ENCODE measurements at regions not wholly inside any gene's neighbourhood (a gene's known extent, or its start where the extent isn't known, plus 50 kb on each side); places are given as distances from the start of the nearest gene placed in this dataset.
"Not testable (repeated sequence)": the region's sequence is repeated elsewhere in the genome, so short reads cannot be mapped to it uniquely, and the experiment has no call there.

DNA sequence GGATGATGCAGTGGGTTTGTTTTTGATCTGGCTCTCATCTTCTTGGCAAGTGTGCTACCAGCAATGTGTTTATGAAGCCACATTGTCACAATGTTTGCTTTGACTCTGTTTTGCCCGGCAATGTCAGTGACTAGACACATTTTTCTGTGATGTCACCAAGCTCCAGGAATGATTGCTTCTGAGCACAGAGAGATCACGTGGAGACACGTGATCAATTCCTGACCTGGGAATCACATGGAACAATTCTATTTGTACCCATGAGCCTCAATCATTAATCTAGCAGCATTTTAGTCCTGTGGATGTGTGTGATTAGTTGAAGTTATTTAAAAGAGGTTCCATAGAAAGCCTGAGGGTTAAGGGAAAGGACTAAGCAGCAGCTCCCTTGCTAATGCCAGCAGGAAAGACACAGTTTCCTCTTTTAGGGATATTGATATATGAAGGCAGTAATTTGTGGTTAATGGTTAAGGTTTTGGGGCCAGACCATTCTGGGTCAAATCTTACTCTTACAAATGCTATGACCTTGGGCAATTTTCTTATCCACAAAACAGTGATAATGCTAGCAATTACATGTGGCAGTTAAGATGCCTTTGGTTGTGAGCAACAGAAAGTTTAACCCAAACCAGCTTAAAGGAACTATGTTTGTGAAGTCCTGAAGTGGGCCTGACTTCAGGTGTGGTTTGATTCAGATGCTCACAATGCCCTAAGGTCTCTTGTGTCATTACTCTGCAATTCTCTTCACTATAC, 59.0 kb downstream of the FASLG start:
- no peak for DNase-seq (ENCODE audit: low read depth in 2 of 3, low spot score in 2 of 3)

DNA sequence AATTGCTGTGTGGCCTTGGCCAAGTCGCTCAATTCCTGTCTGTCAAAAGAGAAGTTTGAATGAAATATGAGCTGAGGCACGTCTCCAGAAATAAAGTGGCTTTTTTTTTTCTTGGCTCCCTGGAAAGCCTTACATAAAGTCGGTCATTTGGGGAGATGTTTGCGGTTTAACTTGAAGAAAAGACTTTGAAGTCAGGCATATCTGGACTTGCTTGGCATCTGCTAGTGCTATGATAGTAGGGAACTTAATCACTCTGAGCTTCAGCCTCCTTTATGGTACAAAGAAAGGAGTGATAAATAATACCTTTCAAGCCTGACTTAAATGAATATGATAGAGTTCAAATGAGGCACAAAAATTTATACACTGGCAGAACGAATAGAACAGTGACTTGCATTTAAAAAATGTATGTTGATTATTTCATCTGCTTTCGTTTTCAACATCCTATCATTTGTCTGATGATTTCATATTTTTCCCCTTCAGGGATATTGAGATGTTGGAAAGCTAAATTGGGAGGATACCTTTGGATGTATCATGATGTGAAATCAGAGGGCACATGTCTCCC, 60.2 kb downstream of the FASLG start:
- no peak for DNase-seq (ENCODE audit: low read depth in 2 of 3, low spot score in 2 of 3)

DNA sequence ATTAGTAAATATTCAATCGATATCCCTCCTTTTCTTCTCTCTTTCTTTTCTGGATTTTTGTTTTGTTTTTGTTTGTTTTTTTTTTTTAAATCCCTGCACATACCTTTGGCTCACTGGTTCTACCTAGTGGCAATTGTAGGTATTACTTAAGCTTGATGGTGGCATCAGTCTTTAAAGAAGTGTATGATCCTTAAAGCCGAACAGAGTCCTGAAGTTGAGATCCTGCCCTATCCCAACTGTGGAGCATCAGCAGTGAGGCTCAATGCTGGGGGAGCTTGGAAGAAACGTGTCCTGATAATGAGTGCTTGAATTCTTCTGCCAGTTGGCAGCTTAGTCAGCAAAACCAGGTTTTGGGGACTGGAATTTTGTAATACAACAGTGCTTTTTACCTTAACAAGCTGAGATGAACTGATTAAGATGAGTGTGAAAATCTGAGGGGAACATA, 60.8 kb downstream of the FASLG start:
- DNase-seq (ENCODE audit: low read depth in 2 of 3, low spot score in 2 of 3), result no peak

DNA sequence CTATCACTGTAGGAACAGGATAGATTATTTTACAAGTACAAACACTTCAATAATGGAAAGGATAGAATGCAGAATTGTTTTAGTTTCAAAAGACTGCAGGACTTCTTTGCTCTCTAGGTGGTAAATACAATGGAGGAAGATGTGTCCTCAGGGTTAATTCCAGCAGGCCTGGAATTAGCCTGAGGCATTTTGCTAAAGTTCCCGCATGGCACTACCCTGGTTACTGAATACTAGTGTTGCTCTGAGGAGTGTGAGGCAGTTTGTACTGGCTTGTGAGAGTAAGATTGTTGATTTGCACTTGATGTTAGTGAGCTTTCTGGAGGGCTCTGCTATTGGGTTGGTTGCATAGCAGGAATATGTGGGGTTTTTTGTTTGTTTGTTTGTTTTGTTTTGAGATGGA, 61.4 kb downstream of the FASLG start:
- DNase-seq (ENCODE audit: low read depth in 2 of 3, low spot score in 2 of 3), result no peak

DNA sequence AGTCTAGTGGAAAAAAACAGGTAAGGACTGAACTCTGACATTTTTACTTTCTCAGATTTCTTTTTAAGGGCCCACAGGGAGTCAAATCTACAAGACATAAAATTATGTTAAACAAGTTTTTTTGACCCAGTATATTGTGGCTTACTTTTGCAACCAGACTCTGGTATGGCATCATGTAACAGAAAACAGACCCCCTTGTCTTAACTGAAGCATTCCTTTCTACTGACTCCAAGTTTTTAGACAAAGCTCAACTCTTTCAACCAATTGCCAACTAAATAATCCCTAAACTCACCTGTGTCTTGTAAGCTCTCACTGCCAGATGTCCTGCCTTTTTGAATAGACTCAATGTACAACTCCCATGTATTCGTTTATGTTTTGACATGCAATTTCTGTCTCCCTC, 64.3 kb downstream of the FASLG start:
- DNase-seq (ENCODE audit: low read depth in 2 of 3, low spot score in 2 of 3), result no peak

DNA sequence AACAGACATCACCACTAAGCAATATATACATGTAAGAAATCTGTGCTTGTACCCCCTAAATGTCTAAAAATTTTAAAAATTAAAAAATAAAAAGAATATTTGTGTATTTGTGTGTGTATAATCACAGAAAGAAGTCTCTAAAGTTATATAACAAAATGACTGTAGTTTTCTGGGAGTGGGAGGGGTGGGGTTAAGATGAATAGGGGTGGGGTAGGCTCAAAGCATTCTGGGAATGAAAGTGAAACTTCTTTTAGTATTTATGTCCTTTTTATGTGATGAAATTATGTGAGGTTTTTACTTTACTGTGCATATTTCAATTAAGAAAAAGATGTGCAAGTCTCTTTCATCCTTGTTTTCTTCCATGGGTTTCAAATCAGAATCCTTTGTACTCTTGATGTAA, 65.3 kb downstream of the FASLG start:
- no peak for DNase-seq (ENCODE audit: low read depth in 2 of 3, low spot score in 2 of 3)

DNA sequence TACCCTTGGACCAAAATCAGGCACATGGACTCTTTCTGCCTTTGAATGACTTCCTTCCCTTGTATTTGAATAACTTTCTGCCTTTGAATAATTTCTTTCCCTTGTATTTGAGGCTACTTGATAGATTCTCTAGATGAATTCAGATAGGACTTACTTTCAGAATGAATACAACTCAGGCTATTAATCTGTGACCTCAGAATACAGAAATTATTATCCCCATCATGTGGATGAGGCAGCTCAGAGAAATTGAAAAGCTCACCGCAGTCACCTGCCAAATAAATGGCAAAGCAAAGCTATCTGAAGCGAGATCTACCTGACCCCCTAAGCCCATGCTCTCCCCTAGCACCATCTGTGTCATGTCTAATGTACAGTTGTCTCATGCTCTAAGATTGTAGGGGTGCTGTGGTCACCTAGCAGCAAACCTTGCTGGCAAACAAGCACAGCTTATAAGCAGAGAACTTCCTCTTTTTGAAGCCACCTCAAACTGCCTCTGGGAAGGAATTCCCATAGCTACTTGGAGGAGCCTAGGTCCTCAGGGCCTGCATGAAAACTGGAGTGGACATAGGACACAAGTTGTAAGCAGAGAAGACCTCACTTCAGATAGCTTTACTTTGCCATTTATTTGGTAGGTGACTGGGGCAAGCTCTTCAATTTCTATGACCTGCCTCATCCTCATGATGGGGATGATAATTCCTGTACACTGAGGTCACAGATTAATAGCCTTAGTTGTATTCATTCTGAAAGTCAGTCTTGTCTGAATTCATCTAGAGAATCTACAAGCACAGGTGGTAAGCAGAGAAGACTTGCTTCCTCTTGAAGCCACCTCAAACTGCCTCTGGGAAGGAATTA, 66.1 kb downstream of the FASLG start:
- no peak for DNase-seq (ENCODE audit: low read depth in 2 of 3, low spot score in 2 of 3)

DNA sequence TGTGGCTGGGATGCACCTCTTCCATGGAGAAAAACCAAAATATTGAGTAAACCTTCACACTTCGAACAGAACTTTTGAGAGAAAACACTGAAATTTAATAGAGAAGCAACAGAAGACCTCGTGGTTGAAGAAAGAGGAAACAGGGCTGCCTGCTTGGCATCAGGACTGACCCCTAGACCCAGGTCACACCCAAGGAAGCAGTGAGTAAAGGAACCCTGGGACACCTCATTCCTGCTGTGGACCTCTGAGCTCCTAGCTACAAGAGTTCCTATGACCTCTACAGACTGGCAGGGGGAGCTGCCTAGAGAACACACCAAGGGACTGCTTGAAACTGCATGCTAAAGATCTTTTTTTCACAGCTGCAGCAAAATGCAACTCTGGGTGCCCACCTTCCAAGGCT, 67.8 kb downstream of the FASLG start:
- no peak for DNase-seq (ENCODE audit: low read depth in 2 of 3, low spot score in 2 of 3)

DNA sequence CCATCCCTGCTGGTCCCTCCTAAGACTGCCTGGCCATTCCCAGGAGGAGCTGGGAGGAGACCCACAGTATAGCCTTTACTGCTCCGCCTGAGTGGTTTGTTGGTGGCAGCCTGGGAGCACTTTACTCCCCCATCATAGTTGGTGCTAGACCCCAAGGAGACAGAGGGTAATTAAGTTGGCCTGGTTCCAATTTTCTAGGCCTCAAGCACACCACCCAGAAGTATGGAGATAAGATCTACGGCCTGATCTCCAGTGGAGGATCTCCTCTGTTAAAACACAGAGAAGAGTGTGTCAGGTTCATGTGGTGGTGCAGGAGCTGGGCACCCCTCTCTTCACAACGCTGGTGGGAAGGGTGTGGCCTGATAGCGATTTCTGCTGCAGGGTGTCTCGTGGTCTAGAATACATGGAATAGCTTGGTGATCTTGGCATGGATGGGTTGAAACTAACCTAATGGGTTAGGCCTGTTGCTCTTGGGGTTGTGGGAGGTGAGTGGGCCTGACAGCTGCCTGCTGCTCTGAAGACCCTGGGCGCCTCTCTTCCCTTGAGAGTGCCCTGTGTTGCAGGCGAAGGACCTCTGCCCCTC, 68.5 kb downstream of the FASLG start:
- no peak for DNase-seq (ENCODE audit: low read depth in 2 of 3, low spot score in 2 of 3)

DNA sequence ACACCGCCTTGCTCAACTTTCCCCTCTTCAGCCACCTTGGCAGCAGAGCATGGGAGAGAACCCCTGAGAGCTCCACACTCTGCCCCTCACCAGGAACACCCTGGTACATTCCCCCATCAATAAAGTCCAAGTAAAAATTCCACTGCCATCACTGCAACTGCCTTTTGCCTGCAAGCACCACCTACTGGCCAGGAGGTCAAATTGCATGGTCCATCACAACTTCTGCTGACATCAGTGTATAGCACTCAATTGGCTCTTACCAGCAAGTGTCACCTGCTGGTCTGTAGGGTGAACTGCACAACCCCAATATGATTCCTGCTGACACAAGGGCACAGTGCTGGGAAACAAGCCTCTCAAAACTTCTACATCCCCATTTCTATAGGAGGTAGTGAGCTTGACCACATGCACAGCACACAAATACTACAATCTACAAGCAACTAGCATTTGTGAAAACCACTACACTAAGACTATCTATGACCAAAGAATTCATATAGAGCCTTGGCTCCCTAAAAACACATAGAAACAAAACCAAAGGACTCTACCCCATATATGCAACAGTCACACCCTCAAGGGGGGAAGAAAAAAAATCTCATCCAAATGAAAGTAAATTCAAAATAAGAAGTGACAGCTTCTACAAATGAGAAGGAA, 69.2 kb downstream of the FASLG start:
- no peak for DNase-seq (ENCODE audit: low read depth in 2 of 3, low spot score in 2 of 3)

DNA sequence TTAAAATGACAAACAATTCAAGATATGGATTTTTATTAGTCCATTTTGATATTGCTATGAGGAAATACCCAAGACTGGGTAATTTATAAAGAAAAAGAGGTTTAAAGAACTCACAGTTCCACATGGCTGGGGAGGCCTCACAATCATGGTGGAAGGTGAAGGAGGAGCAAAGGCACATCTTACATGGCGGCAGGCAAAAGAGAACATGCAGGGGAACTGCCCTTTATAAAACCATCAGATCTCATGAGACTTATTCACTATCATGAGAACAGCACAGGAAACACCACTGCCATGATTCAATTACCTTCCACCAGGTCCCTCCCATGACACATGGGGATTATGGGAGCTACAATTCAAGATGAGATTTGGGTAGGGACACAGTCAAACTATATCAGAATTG, 69.8 kb downstream of the FASLG start:
- not testable (repeated sequence) for DNase-seq (ENCODE audit: low read depth in 2 of 3, low spot score in 2 of 3)

DNA sequence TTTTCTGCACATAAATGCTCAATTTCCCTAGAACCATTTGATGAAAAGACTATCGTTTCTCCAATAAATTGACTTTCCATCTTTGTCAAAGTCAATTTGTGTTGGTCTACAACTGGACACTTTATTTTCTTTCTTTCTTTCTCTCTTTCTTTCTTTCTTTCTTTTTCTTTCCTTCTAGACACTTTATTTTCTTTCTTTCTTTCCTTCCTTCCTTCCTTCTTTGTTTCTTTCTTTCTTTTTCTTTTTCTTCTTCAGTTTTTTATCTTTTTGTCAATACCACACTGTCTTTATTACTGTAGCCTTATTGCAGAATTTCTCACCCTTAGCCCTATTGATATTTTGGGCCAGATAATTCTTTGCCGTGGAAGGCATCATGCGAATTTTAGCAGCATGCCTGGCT, 73.5 kb downstream of the FASLG start:
- no peak for DNase-seq (ENCODE audit: low read depth in 2 of 3, low spot score in 2 of 3)

DNA sequence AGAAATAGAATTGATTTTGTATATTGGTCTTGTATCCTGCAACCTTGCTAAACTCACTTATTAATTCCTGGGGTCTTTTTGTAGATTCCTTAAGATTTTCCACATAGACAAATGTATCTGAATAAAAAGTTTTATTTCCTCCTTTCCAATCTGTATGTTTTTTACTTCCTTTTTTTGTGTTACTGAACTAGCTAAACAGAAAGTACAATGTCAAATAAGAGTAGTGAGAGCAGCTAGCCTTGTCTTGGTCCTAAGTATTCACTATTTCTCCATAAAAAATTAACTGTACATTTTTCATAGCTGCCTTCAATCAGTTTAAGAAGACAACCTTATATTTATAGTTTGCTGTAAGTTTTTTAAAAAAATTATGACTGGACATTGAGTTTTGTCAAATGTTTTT, 74.9 kb downstream of the FASLG start:
- no peak for DNase-seq (ENCODE audit: low read depth in 2 of 3, low spot score in 2 of 3)

DNA sequence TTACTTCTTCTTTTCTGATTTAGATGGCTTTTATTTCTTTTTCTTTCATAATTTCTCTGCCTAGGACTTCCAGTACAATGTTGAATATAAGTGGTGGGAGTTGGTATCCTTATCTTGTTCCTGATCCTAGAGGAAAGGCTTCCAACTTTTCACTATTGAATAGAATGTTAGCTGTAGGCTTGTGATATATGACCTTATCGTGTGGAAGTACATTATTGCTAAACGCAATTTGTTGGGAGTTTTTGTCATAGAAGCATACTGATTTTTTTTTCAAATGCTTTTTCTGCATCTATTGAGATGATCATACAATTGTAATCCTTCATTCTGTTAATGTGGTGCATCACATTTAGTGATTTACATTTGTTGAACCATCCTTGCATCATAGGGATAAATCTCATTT, 79.5 kb downstream of the FASLG start:
- DNase-seq (ENCODE audit: low read depth in 2 of 3, low spot score in 2 of 3), result no peak

DNA sequence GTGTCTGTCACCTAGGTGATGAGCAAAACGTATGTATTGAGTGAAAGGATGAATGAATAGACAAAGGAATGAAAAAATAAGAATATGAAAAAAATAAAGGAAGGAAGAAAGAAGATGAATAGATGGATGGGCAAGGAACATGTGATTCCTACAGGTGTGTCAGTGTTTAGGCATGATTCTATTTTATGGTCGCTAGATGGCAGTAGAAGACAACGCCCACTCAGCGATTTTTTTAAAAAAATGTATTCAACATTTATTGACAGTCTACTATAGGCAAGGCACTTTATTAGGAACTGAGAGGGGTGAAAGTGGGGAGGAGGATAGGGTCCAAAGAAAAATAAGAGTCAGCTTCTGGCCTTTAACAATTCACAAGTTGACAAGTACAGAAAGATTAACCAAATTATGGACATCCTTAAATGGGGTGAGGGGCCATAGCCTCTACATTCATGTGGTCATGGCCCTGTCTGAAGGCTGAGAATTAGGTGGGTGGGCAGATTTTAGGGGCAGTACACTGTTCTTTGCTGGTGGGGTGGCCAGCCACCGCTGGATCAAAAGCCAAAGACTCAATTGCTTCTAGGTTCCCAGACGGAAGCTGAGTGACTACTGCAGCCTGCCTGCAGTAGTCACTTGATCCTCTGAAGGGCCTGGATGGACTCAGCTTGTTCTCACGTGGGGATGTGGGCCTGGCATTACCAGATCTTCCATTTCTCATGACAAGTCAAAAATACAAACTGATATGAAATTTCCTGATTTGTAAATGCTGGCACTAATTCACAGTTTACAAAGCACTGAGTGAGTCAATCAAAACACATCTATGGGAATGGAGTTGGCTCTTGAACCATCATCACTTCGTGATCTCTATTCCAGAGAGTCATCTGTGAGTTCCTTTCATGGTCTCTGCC, 83.9 kb downstream of the FASLG start:
- no peak for DNase-seq (ENCODE audit: low read depth in 2 of 3, low spot score in 2 of 3)

DNA sequence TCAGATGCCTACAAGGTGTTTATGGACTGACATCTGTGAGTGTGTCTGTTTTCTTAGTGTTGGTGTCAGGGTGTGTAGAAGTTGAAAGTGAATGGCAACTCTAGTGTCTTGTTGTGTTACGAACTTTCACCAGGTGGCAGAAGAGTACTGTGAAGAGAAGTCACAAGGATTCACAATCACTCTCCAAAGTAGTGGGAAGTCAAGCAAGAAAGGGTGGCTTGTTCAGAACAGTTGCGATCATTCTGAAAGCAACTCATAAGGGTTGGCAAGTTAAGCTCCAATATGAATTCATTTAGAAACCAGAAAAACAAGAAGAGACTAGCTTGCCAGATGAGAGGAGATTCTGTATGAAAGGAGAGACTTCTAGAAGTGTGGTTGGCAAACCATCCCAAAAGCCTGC, 86.1 kb downstream of the FASLG start:
- DNase-seq (ENCODE audit: low read depth in 2 of 3, low spot score in 2 of 3), result no peak

DNA sequence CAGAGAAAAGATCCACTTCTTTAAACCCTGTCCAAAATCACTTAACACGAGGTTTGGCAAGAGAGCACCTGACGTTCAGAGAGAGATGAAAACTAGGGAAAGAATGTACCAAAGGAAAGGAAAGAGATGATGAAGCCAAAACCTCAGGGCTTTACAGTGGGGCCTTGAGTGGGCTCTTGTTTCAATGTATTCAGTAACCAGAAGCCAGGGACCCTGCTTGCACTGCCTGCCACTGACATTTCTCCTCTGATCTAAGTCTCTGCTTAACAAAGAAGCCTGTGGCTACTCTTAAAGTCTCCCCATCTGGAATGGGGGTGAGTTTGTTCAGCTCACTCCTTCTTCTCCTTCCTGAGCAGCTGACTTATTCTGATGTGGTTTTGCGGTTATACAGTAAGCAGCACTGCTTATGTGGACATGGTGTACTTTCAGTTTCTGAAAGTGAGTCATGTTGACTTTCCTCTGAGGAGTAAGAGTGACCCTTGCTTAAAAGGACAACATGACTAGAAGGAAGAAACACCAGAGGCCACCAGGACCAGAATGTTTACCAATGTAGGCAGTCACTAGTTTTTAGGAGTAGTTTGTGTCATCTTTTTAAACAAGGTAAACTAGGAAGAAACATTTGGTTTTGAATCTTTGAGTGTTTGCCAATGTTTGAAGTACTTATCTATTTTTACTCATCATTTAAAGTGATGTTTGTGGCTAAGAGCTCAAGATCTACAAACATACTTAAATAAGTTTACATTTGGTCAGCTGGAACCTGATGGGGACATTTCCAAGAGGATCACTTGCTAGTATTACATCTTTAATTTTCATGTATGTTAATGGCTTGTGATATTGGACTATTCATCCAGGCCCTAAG, 87.4 kb downstream of the FASLG start:
- peak in 1 of 3 experiments; percentile 10 for DNase-seq (ENCODE audit: low read depth in 2 of 3, low spot score in 2 of 3)

DNA sequence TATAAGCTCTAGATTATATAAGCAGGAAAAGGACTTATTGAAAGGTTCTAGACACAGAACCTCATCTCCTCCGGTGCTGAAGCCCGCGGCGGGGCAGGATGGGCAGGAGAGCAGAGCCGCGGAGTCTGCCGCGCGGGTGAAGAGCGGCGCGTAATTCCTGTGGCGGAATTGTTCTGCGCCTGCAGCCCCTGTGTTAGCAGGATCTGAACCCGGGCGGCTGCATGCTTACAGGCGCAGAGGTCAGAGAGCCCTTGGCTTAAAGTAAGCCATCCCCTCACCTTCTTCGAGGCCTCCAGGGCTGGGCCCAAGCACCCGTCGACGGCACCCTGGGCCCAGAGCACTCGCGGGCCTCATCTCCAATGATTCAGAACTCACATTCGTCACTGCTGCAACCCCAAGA, 89.3 kb downstream of the FASLG start:
- no peak for DNase-seq (ENCODE audit: low read depth in 2 of 3, low spot score in 2 of 3)

DNA sequence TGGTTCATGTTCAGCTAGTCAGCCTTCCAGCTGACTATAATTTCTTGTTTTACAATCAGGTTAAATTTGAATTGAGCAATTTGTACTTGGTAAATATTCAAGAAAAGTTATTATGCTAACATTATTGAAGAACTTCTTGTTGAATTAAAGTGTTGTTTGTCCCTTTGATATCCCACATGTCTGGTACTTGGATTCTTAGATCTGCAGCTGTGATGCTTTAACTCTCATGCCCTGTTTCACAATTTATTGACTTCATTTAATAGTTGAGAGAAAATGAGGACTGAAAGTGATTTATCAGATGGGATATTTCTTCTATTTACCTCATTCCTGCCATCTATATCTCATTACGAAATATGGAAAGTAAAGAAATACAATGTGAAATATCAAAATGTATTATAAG, 92.8 kb downstream of the FASLG start:
- no peak for DNase-seq (ENCODE audit: low read depth in 2 of 3, low spot score in 2 of 3)

Measured in activated CD8-positive, alpha-beta memory T cell treated with anti-CD3 and anti-CD28 coated beads for 48 hours (primary cell).